HG02870 (cell line): ENCODE measurements at regions not wholly inside any gene's neighbourhood (a gene's known extent, or its start where the extent isn't known, plus 50 kb on each side); places are given as distances from the start of the nearest gene placed in this dataset.
"Not testable (repeated sequence)": the region's sequence is repeated elsewhere in the genome, so short reads cannot be mapped to it uniquely, and the experiment has no call there.

Source experiments
- ATAC-seq: cut with Tn5 transposase; IDR thresholded peaks from one replicate; pipeline ENCODE4 v1.9.1; 2021; ENCODE audit warnings: mild to moderate bottlenecking, moderate library complexity; ENCODE audit not compliant: unreplicated experiment

- ATAC-seq = not testable (repeated sequence)
Observed at GRCh38 chr4:131810565-131810964, 1338.5 kb upstream of the PCDH10 start.
